GM19455 (cell line): ENCODE measurements at regions not wholly inside any gene's neighbourhood (a gene's known extent, or its start where the extent isn't known, plus 50 kb on each side); places are given as distances from the start of the nearest gene placed in this dataset.

Source experiments
- ATAC-seq: cut with Tn5 transposase; IDR thresholded peaks from one replicate; pipeline ENCODE4 v1.9.1; 2021; ENCODE audit not compliant: unreplicated experiment

DNA sequence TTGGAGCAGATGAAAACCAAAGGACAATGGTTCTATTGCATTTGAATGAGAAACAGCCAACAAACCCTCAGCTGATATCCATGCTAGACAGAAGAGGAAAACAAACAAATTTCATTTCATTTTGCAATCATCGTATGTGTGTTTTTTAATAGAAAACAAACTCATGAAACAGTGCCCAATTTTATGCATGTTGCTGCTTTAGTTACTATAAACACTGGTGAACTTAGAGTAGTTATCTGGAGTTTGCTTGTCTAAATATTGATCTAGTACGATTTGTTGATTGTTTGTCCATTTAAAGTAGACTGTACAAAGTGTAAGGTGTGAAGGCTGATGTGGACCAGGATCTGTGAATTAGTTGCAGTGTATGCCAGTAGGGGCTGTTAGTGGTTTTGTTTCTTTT, 166.6 kb downstream of the KITLG start:
- ATAC-seq = no peak

GRCh38 chr12:88416155-88416554, 164.1 kb downstream of the KITLG start:
- ATAC-seq = no peak

GRCh38 chr12:88416786-88417185, 163.5 kb downstream of the KITLG start:
- no peak for ATAC-seq

- ATAC-seq = no peak
Measured at GRCh38 chr12:88417531-88417930, 162.7 kb downstream of the KITLG start.

GRCh38 chr12:88418856-88419497, 161.3 kb downstream of the KITLG start:
- no peak for ATAC-seq

DNA sequence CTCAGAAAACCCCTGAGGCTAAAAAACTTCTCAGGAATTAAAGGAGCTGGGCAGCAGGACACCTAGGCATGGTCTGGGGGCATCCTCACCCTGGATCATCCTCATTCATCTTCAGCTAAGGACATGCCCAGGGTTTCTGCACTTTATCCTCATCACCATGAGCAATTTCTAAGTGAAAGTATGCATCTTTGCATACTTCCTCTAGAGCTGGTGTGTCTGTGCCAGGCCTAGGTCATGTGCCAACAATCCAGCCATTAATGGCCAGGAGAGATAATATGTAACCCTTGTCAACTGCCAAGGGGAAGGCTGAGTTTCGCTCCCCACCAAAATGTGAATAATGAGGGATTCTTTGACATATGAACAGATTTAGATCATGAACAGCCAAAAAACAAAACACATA, 160.5 kb downstream of the KITLG start:
- no peak for ATAC-seq

- no peak for ATAC-seq
Measured at GRCh38 chr12:88420457-88420856, 159.8 kb downstream of the KITLG start.

DNA sequence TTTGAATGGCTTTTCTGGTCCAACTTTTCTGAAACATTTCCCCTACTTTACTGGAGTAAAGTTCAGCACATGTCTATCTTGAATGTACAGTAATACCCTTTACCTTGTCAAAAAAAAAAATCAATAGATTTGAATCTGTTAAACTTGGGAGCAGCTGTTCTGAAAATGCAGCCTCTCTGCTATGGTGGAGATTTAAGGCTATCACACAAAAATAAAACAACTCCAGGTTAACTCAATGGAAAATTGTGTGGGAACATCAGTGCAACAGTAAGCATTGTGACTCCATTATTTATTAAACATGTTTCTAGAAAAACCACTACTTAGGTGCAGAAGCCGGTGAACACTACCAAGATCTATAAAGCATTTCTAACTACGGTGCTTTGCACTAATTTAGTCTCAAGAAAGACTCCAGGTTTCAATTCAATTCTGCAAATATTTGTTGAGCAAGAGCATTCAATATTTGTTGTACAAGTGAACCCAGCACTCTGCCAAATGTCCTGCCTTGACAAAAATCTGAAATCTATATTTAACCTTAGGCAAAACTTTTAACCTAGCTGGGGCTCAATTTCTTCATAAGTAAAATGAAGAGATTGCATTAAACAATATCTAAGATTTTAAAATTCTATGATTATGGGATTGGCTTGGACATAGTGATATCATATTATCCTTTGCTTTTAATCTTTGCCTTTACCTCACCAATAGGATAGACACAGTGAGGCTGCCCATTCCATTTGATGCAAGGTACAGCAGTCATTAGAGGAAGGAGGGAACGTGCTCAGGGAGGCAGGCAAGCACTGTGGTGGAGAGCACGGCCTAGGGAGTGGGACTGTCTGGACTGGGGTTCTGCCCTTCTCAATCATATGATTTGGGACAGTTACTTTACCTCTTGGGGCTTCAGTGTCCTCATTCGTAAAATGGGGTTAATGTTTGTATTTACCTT, 155.2 kb downstream of the KITLG start:
- ATAC-seq = no peak

- ATAC-seq = no peak
Measured at GRCh38 chr12:88428350-88428749, 151.9 kb downstream of the KITLG start.

GRCh38 chr12:88431246-88431645, 149.0 kb downstream of the KITLG start:
- no peak for ATAC-seq

DNA sequence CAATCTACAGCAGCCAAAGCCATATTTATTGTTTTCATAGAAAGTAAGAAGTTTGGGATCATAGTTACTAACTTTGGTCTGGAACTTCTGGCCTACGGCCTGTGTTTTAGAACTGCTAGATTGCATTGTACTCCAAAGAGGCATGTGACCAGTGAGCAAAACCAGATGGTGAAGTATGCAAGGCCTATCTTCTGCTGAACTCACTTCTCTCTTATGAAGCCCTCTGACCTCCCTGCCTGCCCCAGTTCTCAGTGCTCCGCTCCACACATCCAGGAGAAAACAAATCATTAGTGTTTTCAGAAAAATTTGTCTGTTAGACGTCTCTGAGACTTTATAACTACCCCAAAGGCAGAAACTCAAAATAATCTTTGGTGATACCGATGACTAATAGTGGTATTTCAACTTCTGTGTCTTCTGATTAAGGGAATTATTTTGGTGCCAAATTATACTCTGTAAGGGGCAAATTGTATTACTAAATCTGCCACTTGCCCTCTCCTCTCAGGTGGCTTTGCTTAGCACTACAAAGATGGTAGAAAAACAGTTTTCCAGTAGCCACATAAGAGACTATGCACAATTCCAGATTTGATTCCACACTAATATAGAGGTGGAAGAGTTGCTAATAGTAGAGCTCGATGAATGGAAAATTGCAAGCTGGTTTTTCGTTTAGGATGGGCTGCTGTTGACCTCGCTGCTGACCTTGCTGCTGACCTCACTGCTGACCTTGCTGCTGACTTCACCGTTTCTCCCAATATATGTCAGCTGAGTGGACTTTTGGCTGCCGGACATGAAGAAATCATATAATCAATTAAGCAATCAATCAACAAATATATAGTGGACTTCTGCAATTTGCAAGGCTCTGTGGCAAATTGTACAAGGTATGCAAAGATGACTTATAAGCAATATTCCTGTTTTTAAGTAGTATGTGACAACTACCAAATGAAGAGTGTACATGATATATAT, 147.5 kb downstream of the KITLG start:
- ATAC-seq = no peak

GRCh38 chr12:88433997-88434703, 146.1 kb downstream of the KITLG start:
- ATAC-seq = no peak

DNA sequence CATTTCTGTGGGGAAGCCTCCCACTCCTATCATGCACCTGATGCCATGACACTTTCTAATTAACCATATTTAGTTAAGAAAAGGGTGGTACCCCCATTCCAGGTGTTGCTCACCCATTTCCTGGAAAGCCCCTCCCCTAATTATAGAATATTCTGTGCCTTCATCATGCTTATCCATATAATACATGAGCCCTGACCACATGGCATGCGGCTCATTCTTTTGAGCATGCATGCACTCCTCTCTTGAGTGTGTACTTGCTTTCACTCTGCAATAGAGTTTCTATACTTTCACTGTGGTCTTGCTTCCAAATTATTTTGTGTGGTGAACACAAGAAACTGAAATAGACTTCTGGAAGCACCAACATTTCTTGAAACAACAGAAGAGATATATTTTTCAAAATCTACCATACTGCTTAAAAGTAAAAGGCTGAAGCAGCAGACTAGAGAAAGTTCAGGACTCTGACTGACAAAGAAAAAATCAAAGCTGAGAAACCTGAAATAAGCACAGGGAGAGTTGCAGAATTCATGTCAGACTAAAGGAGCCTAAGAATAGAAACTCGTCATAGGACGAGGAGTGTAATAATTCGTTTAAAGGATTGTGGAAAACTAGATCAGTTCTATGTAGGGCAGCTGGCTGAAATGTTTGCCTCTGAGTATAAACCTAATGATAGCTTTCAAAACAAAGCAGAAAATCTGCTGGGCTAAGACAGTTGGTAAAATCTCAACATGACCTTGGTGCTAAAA, 144.8 kb downstream of the KITLG start:
- no peak for ATAC-seq

DNA sequence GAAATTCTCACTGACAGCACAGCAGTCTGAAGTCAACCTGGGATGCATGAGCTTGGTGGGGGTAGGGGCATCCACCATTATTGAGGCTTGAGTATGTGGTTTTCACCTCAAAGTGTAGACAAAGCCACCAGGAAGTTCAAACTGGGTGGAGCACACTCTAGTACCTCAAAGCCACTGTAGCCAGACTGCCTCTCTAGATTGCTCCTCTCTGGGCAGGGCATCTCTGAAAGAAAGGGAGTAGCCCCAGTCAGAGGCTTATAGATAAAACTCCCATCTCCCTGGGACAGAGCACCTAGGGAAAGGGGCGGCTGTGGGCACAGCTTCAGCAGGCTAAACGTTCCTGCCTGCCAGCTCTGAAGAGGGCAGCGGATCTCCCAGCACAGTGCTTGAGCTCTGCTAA, 143.0 kb downstream of the KITLG start:
- no peak for ATAC-seq
